ENCODE measurements at regions not wholly inside any gene's neighbourhood (a gene's known extent, or its start where the extent isn't known, plus 50 kb on each side); places are given as distances from the start of the nearest gene placed in this dataset.

GRCh38 chr1:79302380-79302930, 295.9 kb upstream of the ADGRL4 start:
- no peak for DNase-seq (ENCODE audit: low spot score)
- no peak for TF ChIP-seq CTCF (IDR thresholded peaks at IDR 0.05; ENCODE audit: extremely low read depth, missing control alignments)

- no peak for DNase-seq (ENCODE audit: low spot score)
- TF ChIP-seq CTCF (IDR thresholded peaks at IDR 0.05; ENCODE audit: extremely low read depth, missing control alignments) = no peak
Measured at GRCh38 chr1:79295967-79296366, 289.4 kb upstream of the ADGRL4 start.

- TF ChIP-seq CTCF (IDR thresholded peaks at IDR 0.05; ENCODE audit: extremely low read depth, missing control alignments) = no peak
- DNase-seq (ENCODE audit: low spot score) = no peak
Measured at GRCh38 chr1:79293611-79294010, 287.1 kb upstream of the ADGRL4 start.

- no peak for TF ChIP-seq CTCF (IDR thresholded peaks at IDR 0.05; ENCODE audit: extremely low read depth, missing control alignments)
- no peak for DNase-seq (ENCODE audit: low spot score)
Measured at GRCh38 chr1:79290927-79291474, 284.5 kb upstream of the ADGRL4 start.

GRCh38 chr1:79287982-79288381, 281.5 kb upstream of the ADGRL4 start:
- TF ChIP-seq CTCF (IDR thresholded peaks at IDR 0.05; ENCODE audit: extremely low read depth, missing control alignments) = no peak
- no peak for DNase-seq (ENCODE audit: low spot score)

GRCh38 chr1:79285667-79286066, 279.1 kb upstream of the ADGRL4 start:
- no peak for DNase-seq (ENCODE audit: low spot score)
- no peak for TF ChIP-seq CTCF (IDR thresholded peaks at IDR 0.05; ENCODE audit: extremely low read depth, missing control alignments)

- TF ChIP-seq CTCF (IDR thresholded peaks at IDR 0.05; ENCODE audit: extremely low read depth, missing control alignments) = no peak
- DNase-seq (ENCODE audit: low spot score) = no peak
Measured at GRCh38 chr1:79283451-79283850, 276.9 kb upstream of the ADGRL4 start.
